ENCODE measurements at regions not wholly inside any gene's neighbourhood (a gene's known extent, or its start where the extent isn't known, plus 50 kb on each side); places are given as distances from the start of the nearest gene placed in this dataset.

GRCh38 chr4:179663641-179664429, 2221.6 kb upstream of the AGA start:
- TF ChIP-seq POLR2A (IDR thresholded peaks at IDR 0.05) (no peak), CTCF (IDR thresholded peaks at IDR 0.05) (no peak)
